Ishikawa (cell line): ENCODE measurements at regions not wholly inside any gene's neighbourhood (a gene's known extent, or its start where the extent isn't known, plus 50 kb on each side); places are given as distances from the start of the nearest gene placed in this dataset.

Experiments used
- CEBPB ChIP-seq: IDR thresholded peaks from 2 replicates; pipeline ENCODE4 v1.6.1; 2012
- CREB1 ChIP-seq: IDR thresholded peaks from 2 replicates; pipeline ENCODE4 v1.6.1; 2012; ENCODE audit warnings: low read depth
- EGR1 ChIP-seq: IDR thresholded peaks from 2 replicates; pipeline ENCODE4 v1.6.1; 2012
- EP300 ChIP-seq: IDR thresholded peaks from 2 replicates; pipeline ENCODE4 v1.6.1; 2012; ENCODE audit warnings: borderline replicate concordance
- FOXM1 ChIP-seq: IDR thresholded peaks from 2 replicates; pipeline ENCODE4 v1.6.1; 2012; ENCODE audit warnings: low read depth, borderline replicate concordance
- NFIC ChIP-seq: IDR thresholded peaks from 2 replicates; pipeline ENCODE4 v1.6.1; 2012
- RAD21 ChIP-seq: IDR thresholded peaks from 2 replicates; pipeline ENCODE4 v1.6.1; 2012; ENCODE audit warnings: low read depth
- TAF1 ChIP-seq: IDR thresholded peaks from 2 replicates; pipeline ENCODE4 v1.6.1; 2012; ENCODE audit warnings: low read depth, mild to moderate bottlenecking
- TCF12 ChIP-seq: IDR thresholded peaks from 2 replicates; pipeline ENCODE4 v1.6.1; 2012; ENCODE audit warnings: low read depth
- TEAD4 ChIP-seq: IDR thresholded peaks from 2 replicates; pipeline ENCODE4 v1.6.1; 2012
- YY1 ChIP-seq: IDR thresholded peaks from 2 replicates; pipeline ENCODE4 v1.6.1; 2012; ENCODE audit warnings: low read depth
- ZBTB7A ChIP-seq: IDR thresholded peaks from 2 replicates; pipeline ENCODE4 v1.6.1; 2012; ENCODE audit warnings: low read depth
- TF ChIP-seq, protein P1 (sequence below): IDR thresholded peaks from 2 replicates; pipeline ENCODE4 v1.6.1; 2012
- TF ChIP-seq, protein P2 (sequence below): IDR thresholded peaks from 2 replicates; pipeline ENCODE4 v1.6.1; 2012; ENCODE audit warnings: low read depth, mild to moderate bottlenecking
- TF ChIP-seq, protein P3 (sequence below): IDR thresholded peaks from 2 replicates; pipeline ENCODE4 v1.6.1; 2012

DNA sequence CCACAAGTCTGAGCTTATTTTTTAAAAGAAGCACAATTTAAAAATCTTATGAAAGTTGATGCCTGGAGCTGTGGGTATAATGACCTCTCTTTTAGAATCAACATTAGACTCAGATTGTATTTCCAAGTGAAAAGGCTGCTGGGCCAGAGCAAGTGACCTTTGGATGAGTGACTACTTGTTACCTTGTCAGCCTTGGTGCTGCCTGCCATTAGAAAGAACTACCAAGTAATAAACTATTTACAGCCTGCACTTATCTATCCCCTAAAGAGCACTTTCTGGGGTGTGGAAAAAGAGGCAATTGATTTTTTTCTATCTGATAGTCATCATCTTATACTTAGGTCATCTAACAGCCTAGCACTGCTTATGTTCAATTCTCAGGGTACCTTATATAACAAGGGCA, 134.9 kb upstream of the FBXL17 start:
- TF ChIP-seq, protein P1, sequence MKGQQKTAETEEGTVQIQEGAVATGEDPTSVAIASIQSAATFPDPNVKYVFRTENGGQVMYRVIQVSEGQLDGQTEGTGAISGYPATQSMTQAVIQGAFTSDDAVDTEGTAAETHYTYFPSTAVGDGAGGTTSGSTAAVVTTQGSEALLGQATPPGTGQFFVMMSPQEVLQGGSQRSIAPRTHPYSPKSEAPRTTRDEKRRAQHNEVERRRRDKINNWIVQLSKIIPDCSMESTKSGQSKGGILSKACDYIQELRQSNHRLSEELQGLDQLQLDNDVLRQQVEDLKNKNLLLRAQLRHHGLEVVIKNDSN = no peak
- no peak for TF ChIP-seq NFIC
- no peak for TF ChIP-seq EGR1
- no peak for TF ChIP-seq CEBPB
- no peak for TF ChIP-seq ZBTB7A
- TF ChIP-seq FOXM1 = no peak
- TF ChIP-seq TCF12 = no peak
- no peak for TF ChIP-seq EP300
- no peak for TF ChIP-seq RAD21
- TF ChIP-seq, protein P2, sequence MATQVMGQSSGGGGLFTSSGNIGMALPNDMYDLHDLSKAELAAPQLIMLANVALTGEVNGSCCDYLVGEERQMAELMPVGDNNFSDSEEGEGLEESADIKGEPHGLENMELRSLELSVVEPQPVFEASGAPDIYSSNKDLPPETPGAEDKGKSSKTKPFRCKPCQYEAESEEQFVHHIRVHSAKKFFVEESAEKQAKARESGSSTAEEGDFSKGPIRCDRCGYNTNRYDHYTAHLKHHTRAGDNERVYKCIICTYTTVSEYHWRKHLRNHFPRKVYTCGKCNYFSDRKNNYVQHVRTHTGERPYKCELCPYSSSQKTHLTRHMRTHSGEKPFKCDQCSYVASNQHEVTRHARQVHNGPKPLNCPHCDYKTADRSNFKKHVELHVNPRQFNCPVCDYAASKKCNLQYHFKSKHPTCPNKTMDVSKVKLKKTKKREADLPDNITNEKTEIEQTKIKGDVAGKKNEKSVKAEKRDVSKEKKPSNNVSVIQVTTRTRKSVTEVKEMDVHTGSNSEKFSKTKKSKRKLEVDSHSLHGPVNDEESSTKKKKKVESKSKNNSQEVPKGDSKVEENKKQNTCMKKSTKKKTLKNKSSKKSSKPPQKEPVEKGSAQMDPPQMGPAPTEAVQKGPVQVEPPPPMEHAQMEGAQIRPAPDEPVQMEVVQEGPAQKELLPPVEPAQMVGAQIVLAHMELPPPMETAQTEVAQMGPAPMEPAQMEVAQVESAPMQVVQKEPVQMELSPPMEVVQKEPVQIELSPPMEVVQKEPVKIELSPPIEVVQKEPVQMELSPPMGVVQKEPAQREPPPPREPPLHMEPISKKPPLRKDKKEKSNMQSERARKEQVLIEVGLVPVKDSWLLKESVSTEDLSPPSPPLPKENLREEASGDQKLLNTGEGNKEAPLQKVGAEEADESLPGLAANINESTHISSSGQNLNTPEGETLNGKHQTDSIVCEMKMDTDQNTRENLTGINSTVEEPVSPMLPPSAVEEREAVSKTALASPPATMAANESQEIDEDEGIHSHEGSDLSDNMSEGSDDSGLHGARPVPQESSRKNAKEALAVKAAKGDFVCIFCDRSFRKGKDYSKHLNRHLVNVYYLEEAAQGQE = no peak
- TF ChIP-seq TAF1 = no peak
- TF ChIP-seq, protein P3, sequence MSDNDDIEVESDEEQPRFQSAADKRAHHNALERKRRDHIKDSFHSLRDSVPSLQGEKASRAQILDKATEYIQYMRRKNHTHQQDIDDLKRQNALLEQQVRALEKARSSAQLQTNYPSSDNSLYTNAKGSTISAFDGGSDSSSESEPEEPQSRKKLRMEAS = no peak
- no peak for TF ChIP-seq TEAD4
- TF ChIP-seq YY1 = no peak

DNA sequence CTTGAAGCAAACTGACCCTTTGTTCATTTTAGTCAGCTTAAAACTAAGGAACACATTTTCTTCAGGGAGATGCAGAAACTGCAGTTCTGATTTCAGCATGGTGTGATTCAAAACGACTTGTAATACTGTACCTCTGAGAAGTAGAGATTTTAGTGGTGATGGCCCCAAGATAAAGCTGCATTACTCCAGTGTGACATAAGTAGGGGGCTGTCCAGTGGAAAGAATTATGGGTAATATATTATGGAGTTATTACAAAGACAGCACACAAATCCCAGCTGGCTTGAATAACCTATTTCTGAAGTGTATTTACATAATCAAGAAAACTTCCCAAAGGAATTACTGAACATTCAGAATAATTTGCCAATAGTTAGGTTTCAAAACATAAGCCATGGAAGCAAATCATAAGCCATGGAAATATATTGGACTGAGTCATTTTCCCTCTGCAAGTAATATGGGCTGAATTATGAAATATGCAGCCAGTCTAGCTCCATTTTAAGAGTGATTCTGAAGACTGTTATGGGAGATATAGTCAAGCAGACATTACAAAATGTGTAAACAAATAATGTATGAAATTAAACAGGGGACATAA, 133.7 kb upstream of the FBXL17 start:
- TF ChIP-seq FOXM1 = no peak
- TF ChIP-seq TCF12 = no peak
- TF ChIP-seq, protein P3 = no peak
- TF ChIP-seq YY1 = no peak
- TF ChIP-seq, protein P1 = no peak
- TF ChIP-seq TEAD4 = no peak
- TF ChIP-seq EP300 = no peak
- TF ChIP-seq CREB1 = no peak
- no peak for TF ChIP-seq NFIC
- TF ChIP-seq, protein P2 = no peak
- TF ChIP-seq RAD21 = no peak
- TF ChIP-seq EGR1 = no peak
- no peak for TF ChIP-seq TAF1
- no peak for TF ChIP-seq CEBPB
- no peak for TF ChIP-seq ZBTB7A

DNA sequence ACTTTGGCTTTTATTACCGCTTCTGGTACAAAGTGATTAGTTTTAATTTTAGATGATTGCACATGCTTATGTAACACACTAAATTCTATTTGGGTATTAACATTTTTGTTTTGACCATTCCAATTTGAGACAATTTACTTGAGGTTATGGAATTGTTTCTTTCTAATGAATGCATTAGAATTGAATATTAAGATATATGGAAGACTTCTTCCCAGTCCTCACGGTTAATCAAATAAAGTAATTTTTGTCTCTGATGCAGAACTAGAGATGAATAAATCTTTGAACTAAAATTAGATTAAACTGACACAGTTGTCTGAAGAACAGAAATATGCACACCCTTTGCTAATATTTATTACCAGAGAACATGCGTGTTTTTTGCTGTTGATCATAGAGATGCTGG, 127.1 kb upstream of the FBXL17 start:
- TF ChIP-seq TAF1 (no peak), CEBPB (no peak), NFIC (no peak), EP300 (no peak), EGR1 (no peak), ZBTB7A (no peak), RAD21 (no peak), TCF12 (no peak), FOXM1 (no peak), YY1 (no peak), CREB1 (no peak), TEAD4 (no peak)
- TF ChIP-seq, protein P1 = no peak
- TF ChIP-seq, protein P3 = no peak
- TF ChIP-seq, protein P2 = no peak

DNA sequence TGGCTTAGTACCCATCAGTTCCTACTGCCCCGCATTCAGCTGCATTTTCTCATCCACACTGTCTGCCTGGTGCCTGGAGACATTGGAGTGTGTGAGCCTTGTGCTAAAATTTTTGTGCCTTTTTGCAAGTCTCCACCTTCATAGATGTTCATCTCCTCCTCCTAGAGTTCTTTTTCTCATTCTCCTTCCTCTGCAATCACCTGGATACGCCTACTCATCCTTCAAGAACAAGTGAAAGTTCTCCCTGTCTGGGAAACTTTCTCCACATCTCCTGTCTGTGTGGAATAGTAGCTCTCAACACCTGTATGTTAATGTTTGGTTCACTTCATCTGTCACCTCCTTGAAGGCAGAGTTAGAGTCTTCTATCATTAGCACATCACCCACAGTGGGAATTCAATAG, 125.7 kb upstream of the FBXL17 start:
- no peak for TF ChIP-seq EP300
- TF ChIP-seq, protein P3 = no peak
- TF ChIP-seq TEAD4 = no peak
- TF ChIP-seq TAF1 = no peak
- no peak for TF ChIP-seq YY1
- TF ChIP-seq CEBPB = no peak
- TF ChIP-seq EGR1 = no peak
- TF ChIP-seq CREB1 = no peak
- no peak for TF ChIP-seq ZBTB7A
